Thoracic aorta (tissue), 2 donors: ENCODE measurements at regions not wholly inside any gene's neighbourhood (a gene's known extent, or its start where the extent isn't known, plus 50 kb on each side); places are given as distances from the start of the nearest gene placed in this dataset.
A peak's percentile ranks its signal among the peaks of the same experiment; 100 is the strongest.

Experiments used
- ATAC-seq: fragments of 150-250 bp; one replicate; pipeline ENCODE4 v1.8.0; 2017; ENCODE audit warnings: low read depth; ENCODE audit not compliant: insufficient number of reproducible peaks, low FRiP score
- DNase-seq: peaks from one replicate; pipeline ENCODE4 v3.0.0-alpha.2; 2020; ENCODE audit warnings: low spot score
- H3K27ac ChIP-seq, 2 donors: fragments of 200-600 bp; sonication (generic); 1 replicate in 1 of 2; 2 replicates in 1 of 2; pipeline ENCODE4 v1.5.1; 2016; ENCODE audit warnings: mild to moderate bottlenecking in 2 of 2, moderate library complexity in 2 of 2
- H3K27me3 ChIP-seq: fragments of 200-600 bp; sonication (generic); replicated peaks from 2 replicates; pipeline ENCODE4 v1.6.0; 2016; ENCODE audit warnings: mild to moderate bottlenecking; ENCODE audit not compliant: insufficient read depth
- H3K36me3 ChIP-seq: fragments of 200-600 bp; sonication (generic); one replicate; pipeline ENCODE4 v1.5.1; 2016
- H3K4me1 ChIP-seq, 2 donors: fragments of 200-600 bp; sonication (generic); 1 replicate in 1 of 2; 2 replicates in 1 of 2; pipeline versions ENCODE4 v1.5.1 to v1.6.0; 2016; ENCODE audit warnings: low read depth in 2 of 2, mild to moderate bottlenecking in 1 of 2; ENCODE audit not compliant: control insufficient read depth in 1 of 2
- H3K4me3 ChIP-seq: fragments of 200-600 bp; sonication (generic); 2 replicates; pipeline ENCODE4 v1.5.1; 2016; ENCODE audit warnings: mild to moderate bottlenecking
- H3K9me3 ChIP-seq: fragments of 200-600 bp; sonication (generic); 2 replicates; pipeline ENCODE4 v1.5.1; 2016
- TF ChIP-seq, protein P1 (sequence below): fragments of 200-600 bp; sonication (generic); IDR thresholded peaks from one replicate; pipeline ENCODE4 v1.5.1; 2019; ENCODE audit warnings: antibody characterized with exemption

DNA sequence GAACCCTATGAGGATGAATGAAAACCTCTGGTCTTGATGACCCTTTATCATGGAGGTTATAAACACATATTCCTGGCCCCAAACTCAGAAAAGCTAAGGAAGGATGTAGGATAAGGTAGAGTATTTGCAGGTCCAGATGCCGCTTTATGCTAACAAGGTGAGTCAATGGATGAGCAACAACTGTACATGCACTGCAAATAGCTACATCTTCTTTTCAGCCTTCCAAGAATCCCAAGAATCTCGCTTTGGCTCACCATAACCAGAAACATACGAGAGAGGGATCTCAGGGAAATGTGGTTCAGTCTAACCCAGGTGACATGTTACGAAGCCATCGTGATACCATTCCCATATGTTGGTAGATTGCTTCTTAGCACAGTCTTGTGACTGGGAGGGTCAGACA is 152.3 kb upstream of the ANKH start:
- peaks cover 6 to 30% of the 10 kb centered on the region in 2 donors for H3K4me1 ChIP-seq
- DNase-seq (no peak), ATAC-seq (no peak)
- no peaks in the 10 kb centered on the region for H3K9me3 ChIP-seq
- no peaks in the 10 kb centered on the region for H3K27me3 ChIP-seq
- no peak overlapping the region for H3K27ac ChIP-seq
- TF ChIP-seq, protein P1, sequence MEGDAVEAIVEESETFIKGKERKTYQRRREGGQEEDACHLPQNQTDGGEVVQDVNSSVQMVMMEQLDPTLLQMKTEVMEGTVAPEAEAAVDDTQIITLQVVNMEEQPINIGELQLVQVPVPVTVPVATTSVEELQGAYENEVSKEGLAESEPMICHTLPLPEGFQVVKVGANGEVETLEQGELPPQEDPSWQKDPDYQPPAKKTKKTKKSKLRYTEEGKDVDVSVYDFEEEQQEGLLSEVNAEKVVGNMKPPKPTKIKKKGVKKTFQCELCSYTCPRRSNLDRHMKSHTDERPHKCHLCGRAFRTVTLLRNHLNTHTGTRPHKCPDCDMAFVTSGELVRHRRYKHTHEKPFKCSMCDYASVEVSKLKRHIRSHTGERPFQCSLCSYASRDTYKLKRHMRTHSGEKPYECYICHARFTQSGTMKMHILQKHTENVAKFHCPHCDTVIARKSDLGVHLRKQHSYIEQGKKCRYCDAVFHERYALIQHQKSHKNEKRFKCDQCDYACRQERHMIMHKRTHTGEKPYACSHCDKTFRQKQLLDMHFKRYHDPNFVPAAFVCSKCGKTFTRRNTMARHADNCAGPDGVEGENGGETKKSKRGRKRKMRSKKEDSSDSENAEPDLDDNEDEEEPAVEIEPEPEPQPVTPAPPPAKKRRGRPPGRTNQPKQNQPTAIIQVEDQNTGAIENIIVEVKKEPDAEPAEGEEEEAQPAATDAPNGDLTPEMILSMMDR: no peak
- no peak overlapping the region for H3K4me3 ChIP-seq
- no peaks in the 10 kb centered on the region for H3K36me3 ChIP-seq

DNA sequence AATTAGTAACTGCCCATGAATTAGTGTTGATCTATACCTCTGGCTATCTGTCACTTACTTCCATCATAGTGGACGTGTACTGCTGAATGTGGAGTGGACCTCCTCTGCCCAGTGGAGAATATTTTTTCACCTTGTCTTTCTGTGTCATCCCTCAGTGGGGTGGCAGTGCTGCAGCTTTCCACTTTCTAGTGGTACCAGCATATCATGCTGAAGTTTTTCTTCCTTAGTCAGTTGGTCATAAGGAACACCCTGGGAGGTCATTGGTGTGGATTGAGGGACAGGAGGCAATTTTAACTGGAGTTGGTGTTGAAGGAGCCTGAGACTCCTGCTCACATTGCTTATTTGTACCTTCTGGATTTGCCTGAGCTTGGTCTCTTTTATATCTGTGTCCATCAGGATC is 151.7 kb upstream of the ANKH start:
- H3K4me3 ChIP-seq: no peak overlapping the region
- H3K9me3 ChIP-seq: no peaks in the 10 kb centered on the region
- H3K4me1 ChIP-seq: peaks cover 6 to 30% of the 10 kb centered on the region in 2 donors
- no peak for ATAC-seq
- TF ChIP-seq, protein P1: no peak
- no peaks in the 10 kb centered on the region for H3K36me3 ChIP-seq
- DNase-seq: no peak
- no peaks in the 10 kb centered on the region for H3K27me3 ChIP-seq
- no peak overlapping the region for H3K27ac ChIP-seq

DNA sequence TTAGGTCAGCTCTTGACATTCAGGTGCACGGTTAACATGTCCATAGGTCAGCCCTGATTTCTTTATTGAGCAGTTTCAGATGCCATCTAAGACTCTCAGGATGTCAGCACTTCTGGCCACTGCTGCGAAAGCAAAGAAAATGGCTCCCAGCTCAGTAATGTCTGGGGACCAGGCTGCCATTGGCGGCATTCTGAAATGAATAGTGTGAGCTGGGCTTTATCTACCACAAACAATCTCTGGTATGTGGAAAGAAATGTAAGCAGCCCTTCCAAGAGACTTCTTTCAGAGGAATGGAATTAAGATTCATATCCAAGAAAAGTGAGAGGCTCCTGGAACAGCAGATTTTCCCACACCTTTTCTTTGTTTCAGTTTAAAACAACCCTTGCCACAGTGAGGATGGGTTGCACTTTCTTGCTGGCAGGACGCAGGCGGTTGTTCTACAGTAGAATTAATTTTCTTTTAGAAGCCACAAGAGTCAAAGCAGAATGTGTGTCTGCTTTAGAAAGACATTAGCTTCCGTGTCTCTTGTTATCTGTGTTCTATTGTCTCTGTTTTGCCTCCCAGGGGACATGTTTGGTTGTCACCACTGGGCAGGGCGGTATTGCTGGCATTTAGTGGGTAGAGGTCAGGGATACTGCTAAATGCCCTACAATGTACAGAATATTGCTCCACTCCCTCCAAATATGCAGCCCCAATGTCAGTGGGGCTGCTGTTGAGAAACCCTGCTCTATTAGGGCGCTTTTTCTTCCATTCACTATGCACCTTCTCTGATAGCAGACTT is 149.9 kb upstream of the ANKH start:
- no peak for DNase-seq
- Histone ChIP-seq H3K4me1 (peaks cover 6 to 24% of the 10 kb centered on the region in 2 donors), H3K27me3 (no peaks in the 10 kb centered on the region), H3K27ac (peak overlapping the region; percentile 73 to 76), H3K36me3 (no peaks in the 10 kb centered on the region), H3K9me3 (no peaks in the 10 kb centered on the region), H3K4me3 (peak overlapping the region; percentile 51)
- peak; percentile 29 for ATAC-seq
- TF ChIP-seq, protein P1: no peak

DNA sequence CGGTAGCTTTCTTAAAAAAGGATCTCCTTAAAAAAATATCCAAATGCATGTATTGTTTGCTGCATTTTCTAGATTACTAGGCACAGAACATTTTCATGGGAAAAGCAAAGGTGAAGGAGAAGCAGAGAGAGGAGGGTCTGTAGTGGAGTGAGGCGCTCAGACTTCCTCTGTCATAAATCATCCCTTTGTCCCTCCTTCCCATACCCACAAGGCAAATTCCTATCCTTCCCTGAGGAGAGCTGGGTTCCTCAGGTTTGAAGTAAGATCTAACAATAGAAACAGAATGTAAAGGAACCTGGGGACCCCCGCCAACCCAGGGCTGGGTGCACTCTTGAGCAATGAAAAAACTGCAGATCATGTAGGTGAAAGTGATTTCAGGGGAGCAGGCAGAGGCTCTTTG is 149.2 kb upstream of the ANKH start:
- Histone ChIP-seq H3K4me3 (peak overlapping the region; percentile 51), H3K27ac (peak overlapping the region; percentile 73 to 76), H3K36me3 (no peaks in the 10 kb centered on the region), H3K9me3 (no peaks in the 10 kb centered on the region), H3K4me1 (peaks cover 6 to 17% of the 10 kb centered on the region in 2 donors), H3K27me3 (no peaks in the 10 kb centered on the region)
- ATAC-seq: no peak
- TF ChIP-seq, protein P1: no peak
- DNase-seq: no peak

DNA sequence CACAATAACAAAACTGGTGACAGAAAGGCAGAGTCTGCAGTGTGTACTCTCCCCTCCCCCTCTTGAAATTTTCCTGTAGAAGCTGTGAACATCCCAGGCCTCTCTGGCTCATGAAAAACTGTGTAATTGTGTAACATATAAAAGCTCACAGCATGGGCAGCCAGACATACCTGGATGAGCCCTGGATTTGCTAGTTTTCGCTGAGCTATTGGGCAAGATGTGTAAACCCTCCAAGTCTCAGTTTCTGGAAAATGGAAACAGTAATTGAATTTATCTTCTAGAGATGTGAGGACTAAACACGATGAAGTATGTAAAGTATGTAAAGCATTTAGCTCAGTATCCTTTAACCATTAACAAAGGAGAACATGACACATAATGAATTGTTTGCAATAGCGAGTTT is 143.2 kb upstream of the ANKH start:
- H3K4me3 ChIP-seq: no peak overlapping the region
- H3K9me3 ChIP-seq: no peaks in the 10 kb centered on the region
- TF ChIP-seq, protein P1: no peak
- H3K36me3 ChIP-seq: no peaks in the 10 kb centered on the region
- no peaks in the 10 kb centered on the region for H3K27me3 ChIP-seq
- ATAC-seq (no peak), DNase-seq (no peak)
- H3K27ac ChIP-seq: no peak overlapping the region
- H3K4me1 ChIP-seq: peaks cover 5 to 19% of the 10 kb centered on the region in 2 donors
